ENCODE measurements at regions not wholly inside any gene's neighbourhood (a gene's known extent, or its start where the extent isn't known, plus 50 kb on each side); places are given as distances from the start of the nearest gene placed in this dataset.

- no peaks in the 10 kb centered on the region for H3K36me3 ChIP-seq (ENCODE audit: control insufficient read depth, insufficient read depth, low read length)
- no peaks in the 10 kb centered on the region for H3K9me3 ChIP-seq (replicated peaks; ENCODE audit: control insufficient read depth, insufficient read depth, low read depth, low read length)
- no peak overlapping the region for H3K4me2 ChIP-seq (ENCODE audit: insufficient read depth, low read length)
- CTCF ChIA-PET (ENCODE audit: low intra/inter-chr PET ratio): no interaction called here
- in situ Hi-C loops (cut with MboI) (no loop called here), intact Hi-C loops (cut with micrococcal nuclease) (no loop called here)
- BruUV-seq (replicated peaks): no TSS peak
- peaks cover 22 to 40% of the 10 kb centered on the region in 2 experiments for H3K4me1 ChIP-seq (replicated peaks in 1 of 2; ENCODE audit: control insufficient read depth in 2 of 2, insufficient read depth in 2 of 2, low read length in 2 of 2)
- H2AFZ ChIP-seq (ENCODE audit: low read depth, low read length): no peak overlapping the region
- H4K20me1 ChIP-seq (replicated peaks; ENCODE audit: control insufficient read depth, insufficient read depth, low read length): no peaks in the 10 kb centered on the region
- no peak for TF ChIP-seq MBD1 (CRISPR knock-in tag; IDR thresholded peaks at IDR 0.05)
- TF ChIP-seq TCF3 (CRISPR knock-in tag; IDR thresholded peaks at IDR 0.05): no peak
- no peak for TF ChIP-seq RBM17 (IDR thresholded peaks at IDR 0.05; ENCODE audit: borderline replicate concordance, low read depth, low read length)
- H3K4me3 ChIP-seq: no peak overlapping the region
- ATAC-seq: no peak
- 57% methylated on average over 14 of the region's 15 CpGs for WGBS (ENCODE audit: insufficient coverage, low coverage, missing lambda C conversion rate)
- no peak overlapping the region for H3K27ac ChIP-seq (ENCODE audit: extremely low read depth, low read depth, low read length)
- POLR2A ChIA-PET: interaction anchor here (1.4 kb wide), 1 partner anchor 95 kb away, joined by 6 read pairs; the partner anchor contains the start of gene ID2
- no peaks in the 10 kb centered on the region for H3K9me1 ChIP-seq (ENCODE audit: control insufficient read depth, insufficient read depth, low read length)
- H3K9ac ChIP-seq (ENCODE audit: insufficient read depth in 1 of 2, low read depth in 2 of 2, low read length in 2 of 2): peak overlapping the region in 1 of 2 experiments; percentile 26; a peak in 1 of 4 replicates
- no peak for DNase-seq (ENCODE audit: extremely low read depth in 1 of 4, low spot score in 3 of 4)
- H3K27me3 ChIP-seq (ENCODE audit: control insufficient read depth in 2 of 2, insufficient read depth in 2 of 2, low read length in 2 of 2): peaks cover 5 to 34% of the 10 kb centered on the region in 2 experiments; a peak in 4 of 5 replicates
- no peaks in the 10 kb centered on the region for H3K79me2 ChIP-seq (ENCODE audit: control insufficient read depth, insufficient read depth, low read length)
- no peak for FAIRE-seq
Observed at GRCh38 chr2:8586457-8587051, 95.3 kb upstream of the ID2 start.

All from K562 (cell line).